ENCODE measurements at regions not wholly inside any gene's neighbourhood (a gene's known extent, or its start where the extent isn't known, plus 50 kb on each side); places are given as distances from the start of the nearest gene placed in this dataset.

DNA sequence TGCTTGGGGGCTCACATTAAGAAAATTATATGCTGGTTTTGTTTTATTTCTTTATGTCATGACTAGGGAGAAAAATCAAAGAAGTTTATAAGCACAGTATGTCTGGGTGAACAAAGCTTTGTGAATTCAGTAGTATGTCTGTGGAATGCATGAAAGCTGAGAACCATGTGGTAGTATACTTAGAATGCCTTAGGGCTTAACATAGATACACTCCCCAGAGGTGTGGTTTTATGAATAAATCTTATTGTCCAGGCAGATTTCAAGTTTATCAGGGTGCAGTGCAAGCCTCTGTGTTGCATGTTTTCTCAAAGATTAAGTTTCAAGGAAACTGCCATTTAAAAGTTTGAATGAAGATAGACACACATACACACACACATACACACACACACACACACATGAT is 620.5 kb downstream of the CDY2B start:
- no peak for DNase-seq (ENCODE audit: low spot score)
- H3K27me3 ChIP-seq (ENCODE audit: control insufficient read depth in 4 of 4, insufficient read depth in 4 of 4, low read length in 3 of 4) = no peaks in the 10 kb centered on the region
- no peak overlapping the region for H3K4me3 ChIP-seq (ENCODE audit: low read depth in 1 of 3, low read length in 3 of 3)
- H3K9me3 ChIP-seq (ENCODE audit: control insufficient read depth in 4 of 4, low read length in 3 of 4) = no peaks in the 10 kb centered on the region
- no peaks in the 10 kb centered on the region for H3K4me1 ChIP-seq (ENCODE audit: control insufficient read depth in 4 of 4, insufficient read depth in 4 of 4, low read length in 3 of 4)
- H3K36me3 ChIP-seq (ENCODE audit: control insufficient read depth in 4 of 4, insufficient read depth in 3 of 4, low read depth in 1 of 4, low read length in 3 of 4) = no peaks in the 10 kb centered on the region
- TF ChIP-seq, protein P1, sequence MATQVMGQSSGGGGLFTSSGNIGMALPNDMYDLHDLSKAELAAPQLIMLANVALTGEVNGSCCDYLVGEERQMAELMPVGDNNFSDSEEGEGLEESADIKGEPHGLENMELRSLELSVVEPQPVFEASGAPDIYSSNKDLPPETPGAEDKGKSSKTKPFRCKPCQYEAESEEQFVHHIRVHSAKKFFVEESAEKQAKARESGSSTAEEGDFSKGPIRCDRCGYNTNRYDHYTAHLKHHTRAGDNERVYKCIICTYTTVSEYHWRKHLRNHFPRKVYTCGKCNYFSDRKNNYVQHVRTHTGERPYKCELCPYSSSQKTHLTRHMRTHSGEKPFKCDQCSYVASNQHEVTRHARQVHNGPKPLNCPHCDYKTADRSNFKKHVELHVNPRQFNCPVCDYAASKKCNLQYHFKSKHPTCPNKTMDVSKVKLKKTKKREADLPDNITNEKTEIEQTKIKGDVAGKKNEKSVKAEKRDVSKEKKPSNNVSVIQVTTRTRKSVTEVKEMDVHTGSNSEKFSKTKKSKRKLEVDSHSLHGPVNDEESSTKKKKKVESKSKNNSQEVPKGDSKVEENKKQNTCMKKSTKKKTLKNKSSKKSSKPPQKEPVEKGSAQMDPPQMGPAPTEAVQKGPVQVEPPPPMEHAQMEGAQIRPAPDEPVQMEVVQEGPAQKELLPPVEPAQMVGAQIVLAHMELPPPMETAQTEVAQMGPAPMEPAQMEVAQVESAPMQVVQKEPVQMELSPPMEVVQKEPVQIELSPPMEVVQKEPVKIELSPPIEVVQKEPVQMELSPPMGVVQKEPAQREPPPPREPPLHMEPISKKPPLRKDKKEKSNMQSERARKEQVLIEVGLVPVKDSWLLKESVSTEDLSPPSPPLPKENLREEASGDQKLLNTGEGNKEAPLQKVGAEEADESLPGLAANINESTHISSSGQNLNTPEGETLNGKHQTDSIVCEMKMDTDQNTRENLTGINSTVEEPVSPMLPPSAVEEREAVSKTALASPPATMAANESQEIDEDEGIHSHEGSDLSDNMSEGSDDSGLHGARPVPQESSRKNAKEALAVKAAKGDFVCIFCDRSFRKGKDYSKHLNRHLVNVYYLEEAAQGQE (IDR thresholded peaks at IDR 0.05) = no peak
- TF ChIP-seq, protein P2, sequence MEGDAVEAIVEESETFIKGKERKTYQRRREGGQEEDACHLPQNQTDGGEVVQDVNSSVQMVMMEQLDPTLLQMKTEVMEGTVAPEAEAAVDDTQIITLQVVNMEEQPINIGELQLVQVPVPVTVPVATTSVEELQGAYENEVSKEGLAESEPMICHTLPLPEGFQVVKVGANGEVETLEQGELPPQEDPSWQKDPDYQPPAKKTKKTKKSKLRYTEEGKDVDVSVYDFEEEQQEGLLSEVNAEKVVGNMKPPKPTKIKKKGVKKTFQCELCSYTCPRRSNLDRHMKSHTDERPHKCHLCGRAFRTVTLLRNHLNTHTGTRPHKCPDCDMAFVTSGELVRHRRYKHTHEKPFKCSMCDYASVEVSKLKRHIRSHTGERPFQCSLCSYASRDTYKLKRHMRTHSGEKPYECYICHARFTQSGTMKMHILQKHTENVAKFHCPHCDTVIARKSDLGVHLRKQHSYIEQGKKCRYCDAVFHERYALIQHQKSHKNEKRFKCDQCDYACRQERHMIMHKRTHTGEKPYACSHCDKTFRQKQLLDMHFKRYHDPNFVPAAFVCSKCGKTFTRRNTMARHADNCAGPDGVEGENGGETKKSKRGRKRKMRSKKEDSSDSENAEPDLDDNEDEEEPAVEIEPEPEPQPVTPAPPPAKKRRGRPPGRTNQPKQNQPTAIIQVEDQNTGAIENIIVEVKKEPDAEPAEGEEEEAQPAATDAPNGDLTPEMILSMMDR (IDR thresholded peaks at IDR 0.05; ENCODE audit: low read depth, low read length, missing input control) = no peak
- TF ChIP-seq, protein P3, sequence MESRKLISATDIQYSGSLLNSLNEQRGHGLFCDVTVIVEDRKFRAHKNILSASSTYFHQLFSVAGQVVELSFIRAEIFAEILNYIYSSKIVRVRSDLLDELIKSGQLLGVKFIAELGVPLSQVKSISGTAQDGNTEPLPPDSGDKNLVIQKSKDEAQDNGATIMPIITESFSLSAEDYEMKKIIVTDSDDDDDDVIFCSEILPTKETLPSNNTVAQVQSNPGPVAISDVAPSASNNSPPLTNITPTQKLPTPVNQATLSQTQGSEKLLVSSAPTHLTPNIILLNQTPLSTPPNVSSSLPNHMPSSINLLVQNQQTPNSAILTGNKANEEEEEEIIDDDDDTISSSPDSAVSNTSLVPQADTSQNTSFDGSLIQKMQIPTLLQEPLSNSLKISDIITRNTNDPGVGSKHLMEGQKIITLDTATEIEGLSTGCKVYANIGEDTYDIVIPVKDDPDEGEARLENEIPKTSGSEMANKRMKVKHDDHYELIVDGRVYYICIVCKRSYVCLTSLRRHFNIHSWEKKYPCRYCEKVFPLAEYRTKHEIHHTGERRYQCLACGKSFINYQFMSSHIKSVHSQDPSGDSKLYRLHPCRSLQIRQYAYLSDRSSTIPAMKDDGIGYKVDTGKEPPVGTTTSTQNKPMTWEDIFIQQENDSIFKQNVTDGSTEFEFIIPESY (IDR thresholded peaks at IDR 0.05) = no peak
- TF ChIP-seq GABPA (IDR thresholded peaks at IDR 0.05 in 1 of 2, conservative IDR thresholded peaks at IDR 0.05 in 1 of 2) = no peak
- TF ChIP-seq YY1 (IDR thresholded peaks at IDR 0.05) = no peak
- no peak for TF ChIP-seq EGR1 (IDR thresholded peaks at IDR 0.05; ENCODE audit: low read depth in 2 of 2)
- TF ChIP-seq HNF4A (conservative IDR thresholded peaks at IDR 0.05) = no peak
- TF ChIP-seq RAD21 (IDR thresholded peaks at IDR 0.05) = no peak
- no peak for TF ChIP-seq SP1 (IDR thresholded peaks at IDR 0.05)
- no peak for TF ChIP-seq MAX (IDR thresholded peaks at IDR 0.05)
- no peak for TF ChIP-seq TAF1 (conservative IDR thresholded peaks at IDR 0.05)
- no peak for TF ChIP-seq JUND (IDR thresholded peaks at IDR 0.05)
- H3K27ac ChIP-seq (ENCODE audit: low read depth in 1 of 2, low read length in 2 of 2) = no peak overlapping the region
- H3K9ac ChIP-seq (ENCODE audit: low read depth in 1 of 2, low read length in 2 of 2) = no peak overlapping the region

GRCh38 chrY:17238406-17238805 is 641.6 kb downstream of the CDY2B start:
- Histone ChIP-seq H3K27me3 (ENCODE audit: control insufficient read depth in 4 of 4, insufficient read depth in 4 of 4, low read length in 3 of 4) (no peaks in the 10 kb centered on the region), H3K27ac (ENCODE audit: low read depth in 1 of 2, low read length in 2 of 2) (no peak overlapping the region), H3K36me3 (ENCODE audit: control insufficient read depth in 4 of 4, insufficient read depth in 3 of 4, low read depth in 1 of 4, low read length in 3 of 4) (no peaks in the 10 kb centered on the region), H3K4me1 (ENCODE audit: control insufficient read depth in 4 of 4, insufficient read depth in 4 of 4, low read length in 3 of 4) (no peaks in the 10 kb centered on the region), H3K9me3 (ENCODE audit: control insufficient read depth in 4 of 4, low read length in 3 of 4) (no peaks in the 10 kb centered on the region), H3K9ac (ENCODE audit: low read depth in 1 of 2, low read length in 2 of 2) (no peak overlapping the region), H3K4me3 (ENCODE audit: low read depth in 1 of 3, low read length in 3 of 3) (no peak overlapping the region)
- WGBS = 40% methylated on average over 2 of the region's 2 CpGs
- TF ChIP-seq HNF4G (IDR thresholded peaks at IDR 0.05) = no peak
- TF ChIP-seq HNF4A (conservative IDR thresholded peaks at IDR 0.05) = no peak
- DNase-seq (ENCODE audit: low spot score) = no peak

Data from liver (tissue), 8 donors.